HepG2 (cell line): ENCODE measurements at regions not wholly inside any gene's neighbourhood (a gene's known extent, or its start where the extent isn't known, plus 50 kb on each side); places are given as distances from the start of the nearest gene placed in this dataset.

ENCODE experiments used
- ATAC-seq: fragments of 200-7000 bp; cut with Tn5 transposase; 3 replicates; pipeline ENCODE4 v1.9.1; 2020; ENCODE audit warnings: mild to moderate bottlenecking, moderate library complexity
- BruUV-seq: library from RNA; stranded (reverse); fragments of 400-500 nt; replicated peaks from 2 replicates; lab custom pipeline; 2021; lab: Mats Ljungman, UMichigan
- CTCF ChIA-PET: fragments of 300-600 bp; formaldehyde crosslinking; extraction: SDS; loops from one replicate; lab custom pipeline; 2021; ENCODE audit warnings: low total read pairs, inconsistent platforms, low intra/inter-chr PET ratio; lab: Yijun Ruan, JAX
- POLR2A ChIA-PET: fragments of 350-600 bp; sonication (Branson Sonifier 250); formaldehyde crosslinking; loops from one replicate; lab custom pipeline; 2020; ENCODE audit warnings: antibody characterized with exemption, inconsistent platforms; lab: Yijun Ruan, JAX
- DNase-seq: peaks from one replicate; pipeline ENCODE4 v3.0.0-alpha.2; 2015; ENCODE audit warnings: low spot score
- FAIRE-seq: peaks from 3 replicates; lab custom pipeline; 2011; peaks lifted over from hg19 to GRCh38; lab: Jason Lieb, UNC
- H2AFZ ChIP-seq: one replicate; pipeline ENCODE4 v1.6.1; 2011; ENCODE audit warnings: low read length, inconsistent platforms
- H3K27ac ChIP-seq: fragments of 300-600 bp; 3 replicates; pipeline ENCODE4 v1.8.0; 2011; ENCODE audit warnings: mixed run types, mild to moderate bottlenecking, mixed read lengths, low read length, inconsistent platforms; ENCODE audit not compliant: insufficient read depth; ENCODE audit errors: extremely low read length
- H3K27me3 ChIP-seq, 2 experiments: fragments of 200-600 bp in 1 of 2; 2 replicates in 1 of 2; 3 replicates in 1 of 2; pipeline versions ENCODE4 v1.6.0 to v1.8.0; 2011; ENCODE audit warnings: low read length in 2 of 2, mild to moderate bottlenecking in 2 of 2, moderate library complexity in 2 of 2, inconsistent platforms in 1 of 2; ENCODE audit not compliant: insufficient read depth in 2 of 2, control insufficient read depth in 1 of 2
- H3K36me3 ChIP-seq, 2 experiments: fragments of 200-600 bp in 1 of 2; replicated peaks in 1 of 2; 2 replicates in 1 of 2; 3 replicates in 1 of 2; pipeline versions ENCODE4 v1.5.1 to v1.8.0; 2011; ENCODE audit warnings: low read length in 2 of 2, inconsistent platforms in 1 of 2; ENCODE audit not compliant: insufficient read depth in 2 of 2, control insufficient read depth in 1 of 2
- H3K4me1 ChIP-seq: 2 replicates; pipeline ENCODE4 v1.5.1; 2012; ENCODE audit warnings: low read length, inconsistent platforms; ENCODE audit not compliant: insufficient read depth
- H3K4me2 ChIP-seq: 2 replicates; pipeline ENCODE4 v1.6.0; 2011; ENCODE audit warnings: low read depth, low read length, inconsistent platforms
- H3K4me3 ChIP-seq, 3 experiments: fragments of 200-600 bp in 1 of 3; sonication (generic), shearing (Covaris generic) in 1 of 3; replicated peaks in 1 of 3; 2 replicates each; pipeline ENCODE4 v1.5.1; 2011 to 2016; ENCODE audit warnings: low read length in 3 of 3, inconsistent platforms in 2 of 3, low read depth in 2 of 3, mild to moderate bottlenecking in 2 of 3, control low read depth in 1 of 3, mixed read lengths in 1 of 3; ENCODE audit not compliant: insufficient read depth in 1 of 3
- H3K79me2 ChIP-seq: one replicate; pipeline ENCODE4 v1.6.1; 2011; ENCODE audit warnings: low read length, inconsistent platforms; ENCODE audit not compliant: insufficient read depth
- H3K9ac ChIP-seq: 2 replicates; pipeline ENCODE4 v1.6.0; 2011; ENCODE audit warnings: mild to moderate bottlenecking, low read depth, low read length, inconsistent platforms; ENCODE audit not compliant: insufficient read depth
- H3K9me3 ChIP-seq: 2 replicates; pipeline ENCODE4 v1.5.1; 2012; ENCODE audit warnings: mild to moderate bottlenecking, low read length
- H4K20me1 ChIP-seq: 2 replicates; pipeline ENCODE4 v1.6.0; 2011; ENCODE audit warnings: inconsistent platforms, mild to moderate bottlenecking, low read length, moderate library complexity; ENCODE audit not compliant: insufficient read depth
- CHD2 ChIP-seq: IDR thresholded peaks from 2 replicates; pipeline ENCODE4 v1.6.1; 2011; ENCODE audit warnings: low read depth, low read length, improper control_type of control experiment
- HOXA5 ChIP-seq: sonication (generic); formaldehyde crosslinking; IDR thresholded peaks from 2 replicates; pipeline ENCODE4 v1.4.0; 2020; ENCODE audit warnings: missing genetic modification reagents
- HOXD1 ChIP-seq: sonication (generic); formaldehyde crosslinking; IDR thresholded peaks from 2 replicates; pipeline ENCODE4 v1.5.0; 2020; ENCODE audit warnings: missing genetic modification reagents
- MAFF ChIP-seq: IDR thresholded peaks from 2 replicates; pipeline ENCODE4 v1.6.1; 2011; ENCODE audit warnings: low read depth, low read length, improper control_type of control experiment
- MED13 ChIP-seq: sonication (generic); formaldehyde crosslinking; IDR thresholded peaks from 2 replicates; pipeline ENCODE4 v1.5.0; 2020; ENCODE audit warnings: missing genetic modification reagents
- NPAS2 ChIP-seq: sonication (generic); formaldehyde crosslinking; IDR thresholded peaks from 2 replicates; pipeline ENCODE4 v1.8.0; 2022; ENCODE audit warnings: mild to moderate bottlenecking, missing genetic modification reagents, borderline replicate concordance
- NR1H2 ChIP-seq: sonication (generic); formaldehyde crosslinking; IDR thresholded peaks from 2 replicates; pipeline ENCODE4 v1.8.1; 2022; ENCODE audit warnings: low read depth, missing genetic modification reagents, borderline replicate concordance
- PHF20 ChIP-seq: sonication (generic); formaldehyde crosslinking; IDR thresholded peaks from 2 replicates; pipeline ENCODE4 v1.5.0; 2020; ENCODE audit warnings: mild to moderate bottlenecking, missing genetic modification reagents
- POLR2A ChIP-seq, 2 experiments: IDR thresholded peaks; 2 replicates each; pipeline ENCODE4 v1.6.1; 2011; ENCODE audit warnings: low read depth in 2 of 2, low read length in 2 of 2, mild to moderate bottlenecking in 1 of 2, moderate library complexity in 1 of 2; ENCODE audit not compliant: insufficient read depth in 1 of 2
- PTBP1 ChIP-seq: fragments of 200-400 bp; formaldehyde crosslinking; IDR thresholded peaks from 2 replicates; pipeline ENCODE4 v1.6.1; 2018; ENCODE audit warnings: low read length, low read depth; ENCODE audit not compliant: poor library complexity, severe bottlenecking
- SALL1 ChIP-seq: sonication (generic); formaldehyde crosslinking; IDR thresholded peaks from 2 replicates; pipeline ENCODE4 v1.8.0; 2022; ENCODE audit warnings: mild to moderate bottlenecking, missing genetic modification reagents
- ZEB1 ChIP-seq: IDR thresholded peaks from 2 replicates; pipeline ENCODE4 v1.6.1; 2012; ENCODE audit warnings: mild to moderate bottlenecking, low read depth, inconsistent platforms; ENCODE audit not compliant: insufficient replicate concordance
- ZNF180 ChIP-seq: sonication (generic); formaldehyde crosslinking; IDR thresholded peaks from 2 replicates; pipeline ENCODE4 v1.4.0; 2020; ENCODE audit warnings: low read depth, missing genetic modification reagents, borderline replicate concordance
- ZNF256 ChIP-seq: sonication (generic); formaldehyde crosslinking; conservative IDR thresholded peaks from 2 replicates; pipeline ENCODE4 v1.4.0; 2020; ENCODE audit warnings: missing genetic modification reagents
- ZNF549 ChIP-seq: sonication (generic); formaldehyde crosslinking; IDR thresholded peaks from 2 replicates; pipeline ENCODE4 v1.5.0; 2020; ENCODE audit warnings: missing genetic modification reagents
- WGBS: methylation state at CpG from one replicate; pipeline ENCODE4 v1.1.6; 2017; ENCODE audit warnings: low lambda C conversion rate; 5-methylcytosine and 5-hydroxymethylcytosine counted together
- in situ Hi-C: cut with HindIII; loops from 2 replicates; pipeline ENCODE4 v1.10.0; 2017; ENCODE audit warnings: low pct_unique_long_range_greater_than_20kb; ENCODE audit not compliant: extremely low pct_ligation_motif_present
- intact Hi-C: fragments of 100-400 bp; cut with micrococcal nuclease; formaldehyde crosslinking; loops from one replicate; pipeline ENCODE4 v1.10.0; 2022; ENCODE audit not compliant: unreplicated experiment

DNA sequence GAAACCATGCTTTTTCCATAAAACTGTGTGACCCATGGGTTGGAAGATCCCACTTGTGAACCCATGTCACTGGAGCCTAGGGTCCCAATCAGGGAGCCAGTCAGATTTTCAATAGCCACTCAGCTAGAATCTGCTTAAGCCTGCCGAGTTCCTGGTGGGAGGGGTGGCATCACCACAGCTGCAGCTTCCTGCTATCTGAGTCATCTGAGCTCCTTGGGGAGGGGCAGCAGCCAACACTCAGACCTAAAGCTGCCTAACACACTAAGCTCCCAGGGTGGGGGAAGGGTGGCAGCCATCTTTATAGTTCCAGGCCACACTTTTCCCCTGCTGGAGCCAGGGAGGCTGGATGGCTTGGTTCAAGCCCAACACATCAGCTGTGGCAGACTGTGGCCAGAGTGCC lies 350.1 kb downstream of the C4orf33 start (continued):
- TF ChIP-seq ZNF180, result no peak
- TF ChIP-seq MED13 (CRISPR knock-in tag), result no peak
- no peak for TF ChIP-seq ZNF256 (CRISPR knock-in tag)
- no peak for TF ChIP-seq ZNF549 (CRISPR knock-in tag)
- no peak for TF ChIP-seq SALL1 (CRISPR knock-in tag)

GRCh38 chr4:129453524-129454200 lies 357.7 kb downstream of the C4orf33 start:
- no peak overlapping the region for H2AFZ ChIP-seq
- DNase-seq (no peak), FAIRE-seq (no peak), ATAC-seq (no peak)
- no peaks in the 10 kb centered on the region for H4K20me1 ChIP-seq
- H3K79me2 ChIP-seq, result no peaks in the 10 kb centered on the region
- intact Hi-C loops, result no loop called here
- no TSS peak for BruUV-seq
- ChIA-PET POLR2A (no interaction called here), CTCF (no interaction called here)
- no peak overlapping the region for H3K27ac ChIP-seq
- no peaks in the 10 kb centered on the region; a peak in 1 of 5 replicates for H3K27me3 ChIP-seq
- no peaks in the 10 kb centered on the region for H3K9me3 ChIP-seq
- no peaks in the 10 kb centered on the region for H3K36me3 ChIP-seq
- 31% methylated on average over 4 of the region's 4 CpGs for WGBS
- H3K4me3 ChIP-seq, result no peak overlapping the region
- in situ Hi-C loops, result no loop called here
- no peak overlapping the region for H3K4me2 ChIP-seq
- no peak overlapping the region for H3K9ac ChIP-seq
- H3K4me1 ChIP-seq, result no peaks in the 10 kb centered on the region
- no peak for TF ChIP-seq MAFF
- TF ChIP-seq PHF20, result no peak
- no peak for TF ChIP-seq CHD2
- TF ChIP-seq, all 625 proteins: peak for 0

GRCh38 chr4:129455482-129455881 lies 359.5 kb downstream of the C4orf33 start:
- no peak overlapping the region for H3K27ac ChIP-seq
- H3K36me3 ChIP-seq, result no peaks in the 10 kb centered on the region
- H3K4me2 ChIP-seq, result no peak overlapping the region
- no peaks in the 10 kb centered on the region for H3K9me3 ChIP-seq
- no peaks in the 10 kb centered on the region for H3K4me1 ChIP-seq
- no peak for TF ChIP-seq HOXA5 (CRISPR knock-in tag)
- TF ChIP-seq NPAS2 (CRISPR knock-in tag), result no peak
- no peak for TF ChIP-seq NR1H2 (CRISPR knock-in tag)
- no peak for TF ChIP-seq ZEB1
- TF ChIP-seq POLR2A (IDR thresholded peaks at IDR 0.05; ENCODE audit: insufficient read depth in 1 of 2, low read depth in 2 of 2, low read length in 2 of 2), result no peak
- no peak for TF ChIP-seq HOXD1 (CRISPR knock-in tag)
- TF ChIP-seq PTBP1, result no peak
- TF ChIP-seq, all 625 proteins: peak for 0
- no peaks in the 10 kb centered on the region for H3K79me2 ChIP-seq
- no TSS peak for BruUV-seq
- ATAC-seq (no peak), DNase-seq (no peak), FAIRE-seq (no peak)
- in situ Hi-C loops, result no loop called here
- no peaks in the 10 kb centered on the region; a peak in 1 of 5 replicates for H3K27me3 ChIP-seq
- 0% methylated on average over 1 of the region's 1 CpG for WGBS
- no peak overlapping the region for H3K9ac ChIP-seq
- H2AFZ ChIP-seq, result no peak overlapping the region
- no peak overlapping the region for H3K4me3 ChIP-seq
- intact Hi-C loops, result no loop called here
- H4K20me1 ChIP-seq, result no peaks in the 10 kb centered on the region
- CTCF ChIA-PET, result no interaction called here
- POLR2A ChIA-PET, result no interaction called here
